DOHH2 (cell line): ENCODE measurements at regions not wholly inside any gene's neighbourhood (a gene's known extent, or its start where the extent isn't known, plus 50 kb on each side); places are given as distances from the start of the nearest gene placed in this dataset.
"Not testable (repeated sequence)": the region's sequence is repeated elsewhere in the genome, so short reads cannot be mapped to it uniquely, and the experiment has no call there.

Experiments used
- CTCF ChIP-seq: fragments of 200-600 bp; sonication (generic); IDR thresholded peaks from one replicate; pipeline ENCODE4 v1.5.1; 2014; ENCODE audit warnings: antibody characterized with exemption, mild to moderate bottlenecking, low read depth, low read length; ENCODE audit not compliant: poor library complexity, severe bottlenecking
- EZH2phosphoT487 ChIP-seq: fragments of 200-600 bp; sonication (generic); IDR thresholded peaks from 2 replicates; pipeline ENCODE4 v1.6.1; 2017; ENCODE audit warnings: borderline replicate concordance, mild to moderate bottlenecking, antibody characterized with exemption, low read length, moderate library complexity, mixed read lengths

GRCh38 chr2:94598075-94598713 lies 273.0 kb upstream of the TEKT4 start:
- not testable (repeated sequence) for TF ChIP-seq EZH2phosphoT487, CTCF
